ENCODE measurements at regions not wholly inside any gene's neighbourhood (a gene's known extent, or its start where the extent isn't known, plus 50 kb on each side); places are given as distances from the start of the nearest gene placed in this dataset.

DNA sequence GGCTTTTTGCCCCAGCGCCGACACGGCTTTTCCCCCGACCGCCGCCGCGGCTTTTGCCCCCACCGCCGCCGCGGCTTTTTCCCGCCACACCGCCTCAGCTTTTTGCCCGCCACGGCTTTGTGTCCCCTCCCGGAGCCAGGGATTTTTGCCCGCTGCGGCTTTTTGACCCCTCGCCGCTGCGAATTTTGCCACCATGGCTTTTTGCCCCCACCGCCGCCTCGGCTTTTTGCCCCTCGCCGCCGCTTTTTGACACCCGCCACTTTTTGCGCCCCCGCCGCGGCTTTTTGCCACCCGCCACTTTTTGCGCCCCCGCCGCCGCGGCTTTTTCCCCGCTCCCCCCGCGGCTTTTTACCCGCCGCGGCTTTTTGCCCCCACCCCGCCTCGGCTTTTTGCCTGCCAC is 1342.5 kb downstream of the TP53TG3F start:
- H3K4me1 ChIP-seq (ENCODE audit: insufficient read depth, low read length) = no peaks in the 10 kb centered on the region
- H3K79me2 ChIP-seq (ENCODE audit: insufficient read depth, low read length) = no peaks in the 10 kb centered on the region
- no peak for FAIRE-seq
- H3K4me2 ChIP-seq (ENCODE audit: low read length) = no peak overlapping the region
- Mint-ChIP-seq H3K4me1 (ENCODE audit: low read depth, unreplicated experiment) (no peaks in the 10 kb centered on the region), H3K9me3 (ENCODE audit: unreplicated experiment) (peaks cover 2% of the 10 kb centered on the region), H3K4me3 (ENCODE audit: unreplicated experiment) (no peak overlapping the region), H3K36me3 (ENCODE audit: low read depth, unreplicated experiment) (no peaks in the 10 kb centered on the region), H3K27ac (ENCODE audit: unreplicated experiment) (no peak overlapping the region), H3K27me3 (ENCODE audit: low read depth, unreplicated experiment) (no peaks in the 10 kb centered on the region)
- H3K9me3 ChIP-seq (ENCODE audit: insufficient read depth, low read depth, low read length) = no peaks in the 10 kb centered on the region
- no peaks in the 10 kb centered on the region for H4K20me1 ChIP-seq (ENCODE audit: insufficient read depth, low read length)
- no peak for DNase-seq (ENCODE audit: low read depth)
- H3K9ac ChIP-seq (ENCODE audit: low read length) = no peak overlapping the region
- no peaks in the 10 kb centered on the region for H3K36me3 ChIP-seq (ENCODE audit: insufficient read depth, low read length)
- H3K27me3 ChIP-seq (ENCODE audit: insufficient read depth, low read length) = no peaks in the 10 kb centered on the region
- H2AFZ ChIP-seq (ENCODE audit: low read depth, low read length) = no peak overlapping the region
- no peak overlapping the region for H3K27ac ChIP-seq (ENCODE audit: low read depth, low read length)
- H3K4me3 ChIP-seq (ENCODE audit: insufficient read depth, low read depth, low read length) = no peak overlapping the region
- TF ChIP-seq EZH2 (IDR thresholded peaks at IDR 0.05; ENCODE audit: insufficient read depth, low read length) = no peak
- TF ChIP-seq, protein P1, sequence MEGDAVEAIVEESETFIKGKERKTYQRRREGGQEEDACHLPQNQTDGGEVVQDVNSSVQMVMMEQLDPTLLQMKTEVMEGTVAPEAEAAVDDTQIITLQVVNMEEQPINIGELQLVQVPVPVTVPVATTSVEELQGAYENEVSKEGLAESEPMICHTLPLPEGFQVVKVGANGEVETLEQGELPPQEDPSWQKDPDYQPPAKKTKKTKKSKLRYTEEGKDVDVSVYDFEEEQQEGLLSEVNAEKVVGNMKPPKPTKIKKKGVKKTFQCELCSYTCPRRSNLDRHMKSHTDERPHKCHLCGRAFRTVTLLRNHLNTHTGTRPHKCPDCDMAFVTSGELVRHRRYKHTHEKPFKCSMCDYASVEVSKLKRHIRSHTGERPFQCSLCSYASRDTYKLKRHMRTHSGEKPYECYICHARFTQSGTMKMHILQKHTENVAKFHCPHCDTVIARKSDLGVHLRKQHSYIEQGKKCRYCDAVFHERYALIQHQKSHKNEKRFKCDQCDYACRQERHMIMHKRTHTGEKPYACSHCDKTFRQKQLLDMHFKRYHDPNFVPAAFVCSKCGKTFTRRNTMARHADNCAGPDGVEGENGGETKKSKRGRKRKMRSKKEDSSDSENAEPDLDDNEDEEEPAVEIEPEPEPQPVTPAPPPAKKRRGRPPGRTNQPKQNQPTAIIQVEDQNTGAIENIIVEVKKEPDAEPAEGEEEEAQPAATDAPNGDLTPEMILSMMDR (IDR thresholded peaks at IDR 0.05; ENCODE audit: insufficient read depth, low read depth, low read length) = no peak

DNA sequence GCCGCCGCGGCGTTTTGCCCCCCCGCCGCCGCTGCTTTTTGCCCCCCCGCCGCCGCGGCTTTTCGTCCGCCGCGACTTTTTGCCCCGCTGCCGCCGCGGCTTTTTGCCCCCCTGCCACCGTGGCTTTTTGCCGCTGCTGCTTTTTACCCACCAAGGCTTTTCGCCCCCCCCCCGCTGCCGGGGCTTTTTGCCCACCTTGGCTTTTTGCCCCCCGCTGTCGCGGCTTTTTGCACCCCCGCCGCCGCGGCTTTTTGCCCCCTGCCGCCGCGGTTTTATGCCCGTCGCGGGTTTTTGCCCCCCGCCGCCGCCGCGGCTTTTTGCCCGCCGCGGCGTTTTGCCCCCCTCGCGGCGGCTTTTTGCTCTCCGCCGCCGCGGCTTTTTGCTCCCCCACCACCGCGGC is 1343.0 kb downstream of the TP53TG3F start:
- DNase-seq (ENCODE audit: low read depth) (no peak), FAIRE-seq (no peak)
- H3K9ac ChIP-seq (ENCODE audit: low read length) = no peak overlapping the region
- no peaks in the 10 kb centered on the region for H3K4me1 ChIP-seq (ENCODE audit: insufficient read depth, low read length)
- no peaks in the 10 kb centered on the region for H3K27me3 ChIP-seq (ENCODE audit: insufficient read depth, low read length)
- Mint-ChIP-seq H3K27ac (ENCODE audit: unreplicated experiment) (no peak overlapping the region), H3K4me1 (ENCODE audit: low read depth, unreplicated experiment) (no peaks in the 10 kb centered on the region), H3K9me3 (ENCODE audit: unreplicated experiment) (peaks cover 2% of the 10 kb centered on the region), H3K4me3 (ENCODE audit: unreplicated experiment) (no peak overlapping the region), H3K36me3 (ENCODE audit: low read depth, unreplicated experiment) (no peaks in the 10 kb centered on the region), H3K27me3 (ENCODE audit: low read depth, unreplicated experiment) (no peaks in the 10 kb centered on the region)
- H3K4me2 ChIP-seq (ENCODE audit: low read length) = no peak overlapping the region
- TF ChIP-seq EZH2 (IDR thresholded peaks at IDR 0.05; ENCODE audit: insufficient read depth, low read length) = no peak
- TF ChIP-seq, protein P1 (IDR thresholded peaks at IDR 0.05; ENCODE audit: insufficient read depth, low read depth, low read length) = no peak
- no peaks in the 10 kb centered on the region for H3K9me3 ChIP-seq (ENCODE audit: insufficient read depth, low read depth, low read length)
- H3K4me3 ChIP-seq (ENCODE audit: insufficient read depth, low read depth, low read length) = no peak overlapping the region
- no peak overlapping the region for H3K27ac ChIP-seq (ENCODE audit: low read depth, low read length)
- H2AFZ ChIP-seq (ENCODE audit: low read depth, low read length) = no peak overlapping the region
- H3K36me3 ChIP-seq (ENCODE audit: insufficient read depth, low read length) = no peaks in the 10 kb centered on the region
- H3K79me2 ChIP-seq (ENCODE audit: insufficient read depth, low read length) = no peaks in the 10 kb centered on the region
- H4K20me1 ChIP-seq (ENCODE audit: insufficient read depth, low read length) = no peaks in the 10 kb centered on the region

DNA sequence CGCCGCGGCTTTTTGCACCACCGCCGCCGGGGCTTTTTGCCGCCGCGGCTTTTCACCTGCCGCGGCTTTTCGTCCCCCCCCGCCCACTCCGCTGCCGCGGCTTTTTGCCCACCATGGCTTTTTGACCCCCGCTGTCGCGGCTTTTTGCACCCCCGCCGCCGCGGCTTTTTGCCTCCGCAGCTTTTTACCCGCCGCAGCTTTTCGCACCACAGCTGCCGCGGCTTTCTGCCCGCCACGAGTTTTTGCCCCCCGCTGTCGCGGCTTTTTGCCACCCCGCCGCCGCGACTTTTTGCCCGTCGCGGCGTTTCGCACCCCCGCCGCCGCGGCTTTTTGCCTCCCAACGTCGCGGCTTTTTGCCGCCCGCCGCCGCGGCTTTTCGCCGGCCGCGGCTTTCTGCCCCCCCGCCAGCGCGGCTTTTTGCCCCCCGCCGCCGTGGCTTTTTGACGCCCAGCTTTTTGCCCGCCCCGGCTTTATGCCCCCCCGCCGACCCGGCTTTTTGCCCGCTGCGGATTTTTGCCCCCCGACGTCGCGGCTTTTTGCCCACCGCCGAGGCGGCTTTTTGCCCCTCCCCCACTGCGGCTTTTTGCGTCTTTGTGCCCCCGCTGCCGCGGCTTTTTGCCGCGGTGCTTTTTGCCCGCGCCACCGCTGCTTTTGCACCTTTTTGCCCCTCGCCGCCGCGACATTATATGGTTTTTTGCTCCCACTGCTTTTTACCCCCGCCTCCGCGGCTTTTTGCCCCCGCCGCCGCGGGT is 1343.6 kb downstream of the TP53TG3F start:
- Histone ChIP-seq H3K9me3 (ENCODE audit: insufficient read depth, low read depth, low read length) (no peaks in the 10 kb centered on the region), H4K20me1 (ENCODE audit: insufficient read depth, low read length) (no peaks in the 10 kb centered on the region), H3K4me1 (ENCODE audit: insufficient read depth, low read length) (no peaks in the 10 kb centered on the region), H3K27me3 (ENCODE audit: insufficient read depth, low read length) (no peaks in the 10 kb centered on the region), H3K4me3 (ENCODE audit: insufficient read depth, low read depth, low read length) (no peak overlapping the region), H2AFZ (ENCODE audit: low read depth, low read length) (no peak overlapping the region), H3K9ac (ENCODE audit: low read length) (no peak overlapping the region), H3K4me2 (ENCODE audit: low read length) (no peak overlapping the region), H3K79me2 (ENCODE audit: insufficient read depth, low read length) (no peaks in the 10 kb centered on the region), H3K27ac (ENCODE audit: low read depth, low read length) (no peak overlapping the region), H3K36me3 (ENCODE audit: insufficient read depth, low read length) (no peaks in the 10 kb centered on the region)
- H3K27ac Mint-ChIP-seq (ENCODE audit: unreplicated experiment) = no peak overlapping the region
- no peak for FAIRE-seq
- TF ChIP-seq EZH2 (IDR thresholded peaks at IDR 0.05; ENCODE audit: insufficient read depth, low read length) = no peak
- TF ChIP-seq, protein P1 (IDR thresholded peaks at IDR 0.05; ENCODE audit: insufficient read depth, low read depth, low read length) = no peak
- H3K4me3 Mint-ChIP-seq (ENCODE audit: unreplicated experiment) = no peak overlapping the region
- DNase-seq (ENCODE audit: low read depth) = no peak
- H3K36me3 Mint-ChIP-seq (ENCODE audit: low read depth, unreplicated experiment) = no peaks in the 10 kb centered on the region
- H3K27me3 Mint-ChIP-seq (ENCODE audit: low read depth, unreplicated experiment) = no peaks in the 10 kb centered on the region
- no peaks in the 10 kb centered on the region for H3K4me1 Mint-ChIP-seq (ENCODE audit: low read depth, unreplicated experiment)
- peaks cover 2% of the 10 kb centered on the region for H3K9me3 Mint-ChIP-seq (ENCODE audit: unreplicated experiment)
